GM18502 (cell line): ENCODE measurements at regions not wholly inside any gene's neighbourhood (a gene's known extent, or its start where the extent isn't known, plus 50 kb on each side); places are given as distances from the start of the nearest gene placed in this dataset.

Source experiments
- ATAC-seq: cut with Tn5 transposase; IDR thresholded peaks from one replicate; pipeline ENCODE4 v1.9.1; 2021; ENCODE audit warnings: mild to moderate bottlenecking; ENCODE audit not compliant: unreplicated experiment, poor library complexity

GRCh38 chr2:108133457-108133856 is 106.3 kb upstream of the SULT1C3 start:
- no peak for ATAC-seq

- no peak for ATAC-seq
Observed at GRCh38 chr2:108139521-108139920, 100.2 kb upstream of the SULT1C3 start.

- no peak for ATAC-seq
Observed at GRCh38 chr2:108145557-108146326, 94.0 kb upstream of the SULT1C3 start.

GRCh38 chr2:108148555-108148954 is 91.2 kb upstream of the SULT1C3 start:
- ATAC-seq = no peak

GRCh38 chr2:108154366-108155061 is 85.3 kb upstream of the SULT1C3 start:
- ATAC-seq = no peak

- ATAC-seq = no peak
Observed at GRCh38 chr2:108161298-108161697, 78.5 kb upstream of the SULT1C3 start.

- no peak for ATAC-seq
Observed at GRCh38 chr2:108164318-108164717, 75.5 kb upstream of the SULT1C3 start.

- no peak for ATAC-seq
Observed at GRCh38 chr2:108165729-108166128, 74.0 kb upstream of the SULT1C3 start.

- ATAC-seq = no peak
Observed at GRCh38 chr2:108167699-108168098, 72.1 kb upstream of the SULT1C3 start.

- ATAC-seq = no peak
Observed at GRCh38 chr2:108169982-108170625, 69.7 kb upstream of the SULT1C3 start.

- ATAC-seq = no peak
Observed at GRCh38 chr2:108171657-108172056, 68.1 kb upstream of the SULT1C3 start.

- no peak for ATAC-seq
Observed at GRCh38 chr2:108182489-108182888, 57.3 kb upstream of the SULT1C3 start.

GRCh38 chr2:108184419-108184818 is 55.3 kb upstream of the SULT1C3 start:
- ATAC-seq = peak; percentile 79

GRCh38 chr2:108189316-108189715 is 50.5 kb upstream of the SULT1C3 start:
- no peak for ATAC-seq
